GM11168 (cell line): ENCODE measurements at regions not wholly inside any gene's neighbourhood (a gene's known extent, or its start where the extent isn't known, plus 50 kb on each side); places are given as distances from the start of the nearest gene placed in this dataset.
"Not testable (repeated sequence)": the region's sequence is repeated elsewhere in the genome, so short reads cannot be mapped to it uniquely, and the experiment has no call there.

ENCODE experiments used
- in situ Hi-C: fragments of 300-500 bp; cut with MboI; formaldehyde crosslinking; loops from one replicate; pipeline ENCODE4 v1.12.0; 2022; ENCODE audit warnings: low sequenced_read_pairs; ENCODE audit not compliant: unreplicated experiment

- in situ Hi-C loops, result not testable (repeated sequence)
These were observed 253.0 kb upstream of the MGMT start for GRCh38 chr10:129213996-129214395.

GRCh38 chr10:129219364-129219763 is 247.7 kb upstream of the MGMT start:
- in situ Hi-C loops, result no loop called here

- in situ Hi-C loops, result no loop called here
These were observed 244.6 kb upstream of the MGMT start for GRCh38 chr10:129222436-129222835.

GRCh38 chr10:129223363-129223762 is 243.7 kb upstream of the MGMT start:
- in situ Hi-C loops, result no loop called here

- in situ Hi-C loops, result no loop called here
These were observed 243.0 kb upstream of the MGMT start for GRCh38 chr10:129224065-129224464.

- in situ Hi-C loops, result no loop called here
These were observed 235.2 kb upstream of the MGMT start for GRCh38 chr10:129231821-129232220.

- in situ Hi-C loops, result no loop called here
These were observed 233.5 kb upstream of the MGMT start for GRCh38 chr10:129233351-129234148.

GRCh38 chr10:129236274-129236691 is 230.8 kb upstream of the MGMT start:
- in situ Hi-C loops, result no loop called here

- in situ Hi-C loops, result no loop called here
These were observed 225.6 kb upstream of the MGMT start for GRCh38 chr10:129241461-129241860.

GRCh38 chr10:129244298-129244697 is 222.7 kb upstream of the MGMT start:
- in situ Hi-C loops, result no loop called here

- in situ Hi-C loops, result no loop called here
These were observed 222.3 kb upstream of the MGMT start for GRCh38 chr10:129244757-129245156.

GRCh38 chr10:129253161-129253864 is 213.7 kb upstream of the MGMT start:
- in situ Hi-C loops, result no loop called here

GRCh38 chr10:129253865-129254179 is 213.2 kb upstream of the MGMT start:
- in situ Hi-C loops, result no loop called here

GRCh38 chr10:129258283-129258923 is 208.6 kb upstream of the MGMT start:
- in situ Hi-C loops, result no loop called here

- in situ Hi-C loops, result no loop called here
These were observed 207.8 kb upstream of the MGMT start for GRCh38 chr10:129259128-129259815.

GRCh38 chr10:129272176-129272575 is 194.9 kb upstream of the MGMT start:
- in situ Hi-C loops, result no loop called here

GRCh38 chr10:129272866-129273650 is 194.0 kb upstream of the MGMT start:
- in situ Hi-C loops, result no loop called here

GRCh38 chr10:129273860-129274259 is 193.2 kb upstream of the MGMT start:
- in situ Hi-C loops, result no loop called here

- in situ Hi-C loops, result no loop called here
These were observed 192.1 kb upstream of the MGMT start for GRCh38 chr10:129274748-129275474.
